HEK293T (cell line): ENCODE measurements at regions not wholly inside any gene's neighbourhood (a gene's known extent, or its start where the extent isn't known, plus 50 kb on each side); places are given as distances from the start of the nearest gene placed in this dataset.

ENCODE experiments used
- CTCF ChIA-PET: fragments of 350-600 bp; formaldehyde crosslinking; extraction: SDS; loops from one replicate; lab custom pipeline; 2021; ENCODE audit warnings: antibody characterized with exemption, inconsistent platforms; lab: Yijun Ruan, JAX
- POLR2A ChIA-PET: fragments of 350-600 bp; formaldehyde crosslinking; extraction: SDS; loops from one replicate; lab custom pipeline; 2020; ENCODE audit warnings: antibody characterized with exemption, inconsistent platforms; lab: Yijun Ruan, JAX
- DNase-seq: peaks from one replicate; pipeline ENCODE4 v3.0.0; 2012; ENCODE audit warnings: mixed read lengths; ENCODE audit errors: extremely low spot score
- ARNT ChIP-seq: fragments of 450-650 bp; IDR thresholded peaks from 2 replicates; pipeline ENCODE4 v1.6.1; 2017; ENCODE audit warnings: mild to moderate bottlenecking
- BHLHE40 ChIP-seq: fragments of 450-650 bp; IDR thresholded peaks from 2 replicates; pipeline ENCODE4 v1.6.1; 2016; ENCODE audit warnings: mild to moderate bottlenecking, moderate library complexity, borderline replicate concordance
- CTBP1 ChIP-seq: fragments of 450-650 bp; IDR thresholded peaks from 2 replicates; pipeline ENCODE4 v1.6.1; 2016; ENCODE audit warnings: borderline replicate concordance
- ELF4 ChIP-seq: fragments of 450-650 bp; IDR thresholded peaks from 2 replicates; pipeline ENCODE4 v1.6.1; 2017; ENCODE audit warnings: antibody characterized with exemption
- FOXA1 ChIP-seq: fragments of 450-650 bp; IDR thresholded peaks from 2 replicates; pipeline ENCODE4 v1.6.1; 2016; ENCODE audit warnings: mild to moderate bottlenecking
- FOXK2 ChIP-seq: fragments of 450-650 bp; IDR thresholded peaks from 2 replicates; pipeline ENCODE4 v1.6.1; 2016; ENCODE audit warnings: mild to moderate bottlenecking
- FOXM1 ChIP-seq: fragments of 450-650 bp; IDR thresholded peaks from 2 replicates; pipeline ENCODE4 v1.6.1; 2017; ENCODE audit warnings: mild to moderate bottlenecking, borderline replicate concordance
- HDGF ChIP-seq: fragments of 450-650 bp; IDR thresholded peaks from 2 replicates; pipeline ENCODE4 v1.6.1; 2017; ENCODE audit warnings: antibody characterized with exemption, borderline replicate concordance
- L3MBTL2 ChIP-seq: fragments of 450-650 bp; conservative IDR thresholded peaks from 2 replicates; pipeline ENCODE4 v1.6.1; 2016; ENCODE audit warnings: mild to moderate bottlenecking
- LEF1 ChIP-seq: fragments of 450-650 bp; IDR thresholded peaks from 2 replicates; pipeline ENCODE4 v1.6.1; 2017; ENCODE audit warnings: mild to moderate bottlenecking, borderline replicate concordance
- NFRKB ChIP-seq: fragments of 450-650 bp; IDR thresholded peaks from 2 replicates; pipeline ENCODE4 v1.6.1; 2016; ENCODE audit warnings: mild to moderate bottlenecking, moderate library complexity
- PKNOX1 ChIP-seq: fragments of 450-650 bp; IDR thresholded peaks from 2 replicates; pipeline ENCODE4 v1.6.1; 2016
- SP1 ChIP-seq: fragments of 450-650 bp; IDR thresholded peaks from 2 replicates; pipeline ENCODE4 v1.6.1; 2017
- SUZ12 ChIP-seq: fragments of 450-650 bp; IDR thresholded peaks from 2 replicates; pipeline ENCODE4 v1.6.1; 2016; ENCODE audit warnings: mild to moderate bottlenecking
- TARDBP ChIP-seq: fragments of 450-650 bp; IDR thresholded peaks from 2 replicates; pipeline ENCODE4 v1.6.1; 2016
- ZNF384 ChIP-seq: fragments of 450-650 bp; IDR thresholded peaks from 2 replicates; pipeline ENCODE4 v1.6.1; 2016

GRCh38 chr4:32196950-32197688 is 1477.0 kb downstream of the PCDH7 start:
- DNase-seq = no peak
- ChIA-PET POLR2A (no interaction called here), CTCF (no interaction called here)
- TF ChIP-seq PKNOX1 = no peak
- TF ChIP-seq SUZ12 = no peak
- TF ChIP-seq FOXK2 = no peak
- TF ChIP-seq HDGF = no peak

DNA sequence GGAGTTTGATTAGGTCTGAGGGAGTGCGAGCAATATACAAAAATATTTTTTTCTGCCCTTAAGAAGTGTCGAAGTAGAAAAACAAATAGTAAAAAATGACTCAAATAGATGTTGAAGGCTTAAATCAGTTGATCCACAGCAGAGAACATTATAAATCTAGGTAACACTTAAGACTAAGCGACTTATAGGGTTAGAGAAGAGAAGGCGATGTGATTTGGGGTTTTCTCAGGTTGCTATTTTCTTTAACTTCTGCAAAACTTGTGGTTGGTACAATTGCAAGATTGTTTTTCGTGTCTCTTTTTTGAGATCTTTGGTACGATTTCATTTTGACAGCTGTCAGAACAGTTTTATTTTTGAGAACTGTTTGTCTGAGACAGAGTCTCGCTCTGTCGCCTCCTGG is 1479.5 kb downstream of the PCDH7 start:
- ChIA-PET POLR2A (no interaction called here), CTCF (no interaction called here)
- TF ChIP-seq ARNT (no peak), FOXM1 (no peak), L3MBTL2 (no peak), ZNF384 (no peak), LEF1 (no peak), NFRKB (no peak), FOXK2 (no peak), CTBP1 (no peak), ELF4 (no peak), PKNOX1 (no peak), TARDBP (no peak), FOXA1 (no peak), BHLHE40 (no peak)
- DNase-seq = no peak

DNA sequence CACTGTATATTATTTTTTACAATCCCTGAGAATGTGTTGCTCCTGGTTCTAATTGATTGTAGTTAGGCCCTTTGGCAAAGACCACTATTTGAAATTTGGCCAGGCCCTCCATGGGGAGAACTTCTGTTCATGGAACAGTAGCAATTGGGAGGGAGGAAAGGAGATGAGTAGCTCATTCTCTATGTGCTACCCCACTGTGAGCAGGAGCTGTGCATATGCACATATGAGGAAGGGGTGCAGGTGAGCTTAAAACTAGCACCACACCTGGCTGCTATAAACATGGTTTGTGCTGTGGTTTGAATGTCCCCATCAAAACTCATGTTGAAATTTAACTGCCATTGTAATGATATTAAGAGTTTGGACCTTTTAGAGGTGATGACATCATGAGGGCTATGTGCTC is 1483.2 kb downstream of the PCDH7 start:
- CTCF ChIA-PET = no interaction called here
- POLR2A ChIA-PET = no interaction called here
- no peak for DNase-seq
- TF ChIP-seq SP1 (no peak), LEF1 (no peak), ELF4 (no peak), FOXK2 (no peak), TARDBP (no peak), NFRKB (no peak), ARNT (no peak), CTBP1 (no peak), HDGF (no peak), FOXA1 (no peak), L3MBTL2 (no peak), FOXM1 (no peak), PKNOX1 (no peak), SUZ12 (no peak), BHLHE40 (no peak), ZNF384 (no peak)

GRCh38 chr4:32206756-32207155 is 1486.6 kb downstream of the PCDH7 start:
- DNase-seq = no peak

DNA sequence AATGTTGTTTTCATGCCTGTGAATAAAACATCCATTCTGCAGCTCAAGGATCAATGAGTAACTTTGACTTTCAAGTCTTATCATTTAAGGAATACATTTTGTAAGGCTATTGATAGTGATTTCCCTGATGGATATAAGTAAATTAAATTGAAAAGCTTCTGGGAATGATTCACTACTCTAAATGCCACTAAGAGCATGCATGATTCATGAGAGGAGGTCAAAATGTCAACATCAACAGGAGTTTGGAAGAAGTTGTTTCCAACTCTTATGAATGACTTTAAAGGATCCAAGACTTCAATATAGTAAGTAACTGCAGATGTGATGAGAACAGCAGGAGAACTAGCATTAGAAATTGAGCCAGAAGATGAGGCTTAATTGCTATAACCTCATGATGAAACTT is 1487.3 kb downstream of the PCDH7 start:
- ChIA-PET POLR2A (no interaction called here), CTCF (no interaction called here)
- no peak for DNase-seq
- TF ChIP-seq SUZ12 (no peak), ARNT (no peak), LEF1 (no peak), ELF4 (no peak), PKNOX1 (no peak), HDGF (no peak), TARDBP (no peak), BHLHE40 (no peak)

More at GRCh38 chr4:32206756-32207155, 1486.6 kb downstream of the PCDH7 start:
- POLR2A ChIA-PET = no interaction called here
- TF ChIP-seq FOXK2 = no peak
- no peak for TF ChIP-seq ZNF384
- TF ChIP-seq SUZ12 = no peak
- no peak for TF ChIP-seq ARNT
- no peak for TF ChIP-seq FOXA1
- TF ChIP-seq BHLHE40 = no peak
- CTCF ChIA-PET = no interaction called here

- ChIA-PET POLR2A (no interaction called here), CTCF (no interaction called here)
- TF ChIP-seq FOXM1 (no peak), SP1 (no peak), PKNOX1 (no peak), ELF4 (no peak), ZNF384 (no peak), BHLHE40 (no peak), SUZ12 (no peak), HDGF (no peak), CTBP1 (no peak), L3MBTL2 (no peak), FOXK2 (no peak), ARNT (no peak), FOXA1 (no peak), TARDBP (no peak), NFRKB (no peak), LEF1 (no peak)
- no peak for DNase-seq
Measured at GRCh38 chr4:32215277-32215676, 1495.1 kb downstream of the PCDH7 start.
